ENCODE measurements at regions not wholly inside any gene's neighbourhood (a gene's known extent, or its start where the extent isn't known, plus 50 kb on each side); places are given as distances from the start of the nearest gene placed in this dataset.

DNA sequence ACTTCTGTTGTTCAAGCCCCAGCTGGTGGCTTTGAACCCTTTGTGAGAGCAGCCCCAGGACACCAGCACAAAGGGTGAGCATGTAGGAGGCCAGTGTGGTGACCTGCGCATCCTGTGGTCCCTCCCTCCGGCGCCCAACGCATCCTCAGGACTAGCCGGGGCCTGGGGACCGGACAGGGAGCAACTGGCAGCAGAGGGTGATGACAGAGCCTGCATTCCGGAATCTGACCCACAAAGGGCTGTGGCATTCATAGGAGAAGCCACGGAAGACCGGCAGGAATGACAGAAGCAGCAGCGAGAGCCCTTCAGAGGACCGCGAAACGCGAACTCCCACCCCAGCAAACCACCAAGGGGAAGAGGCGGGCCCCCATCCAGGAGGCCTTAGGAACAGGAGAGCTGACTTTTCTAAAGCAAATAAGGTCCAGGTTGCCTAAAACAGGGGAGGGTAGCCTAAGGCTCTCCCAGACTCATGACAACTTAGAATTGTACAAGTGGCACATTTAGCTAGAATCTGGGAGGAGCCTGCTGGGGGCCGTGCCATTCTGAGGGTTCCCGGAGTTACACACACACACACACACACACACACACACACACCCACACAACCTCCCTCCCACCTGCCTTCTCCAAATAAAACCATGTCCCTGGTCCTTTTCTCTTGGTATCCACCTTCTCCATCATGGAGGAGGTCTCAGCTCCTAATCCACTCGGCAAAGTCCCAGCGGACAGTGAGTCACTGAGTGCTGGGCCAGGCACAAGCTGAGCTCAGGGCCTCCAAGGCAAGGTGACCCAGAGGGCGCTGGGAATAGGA lies 232.7 kb downstream of the CTTN start:
- TF ChIP-seq, protein P1, sequence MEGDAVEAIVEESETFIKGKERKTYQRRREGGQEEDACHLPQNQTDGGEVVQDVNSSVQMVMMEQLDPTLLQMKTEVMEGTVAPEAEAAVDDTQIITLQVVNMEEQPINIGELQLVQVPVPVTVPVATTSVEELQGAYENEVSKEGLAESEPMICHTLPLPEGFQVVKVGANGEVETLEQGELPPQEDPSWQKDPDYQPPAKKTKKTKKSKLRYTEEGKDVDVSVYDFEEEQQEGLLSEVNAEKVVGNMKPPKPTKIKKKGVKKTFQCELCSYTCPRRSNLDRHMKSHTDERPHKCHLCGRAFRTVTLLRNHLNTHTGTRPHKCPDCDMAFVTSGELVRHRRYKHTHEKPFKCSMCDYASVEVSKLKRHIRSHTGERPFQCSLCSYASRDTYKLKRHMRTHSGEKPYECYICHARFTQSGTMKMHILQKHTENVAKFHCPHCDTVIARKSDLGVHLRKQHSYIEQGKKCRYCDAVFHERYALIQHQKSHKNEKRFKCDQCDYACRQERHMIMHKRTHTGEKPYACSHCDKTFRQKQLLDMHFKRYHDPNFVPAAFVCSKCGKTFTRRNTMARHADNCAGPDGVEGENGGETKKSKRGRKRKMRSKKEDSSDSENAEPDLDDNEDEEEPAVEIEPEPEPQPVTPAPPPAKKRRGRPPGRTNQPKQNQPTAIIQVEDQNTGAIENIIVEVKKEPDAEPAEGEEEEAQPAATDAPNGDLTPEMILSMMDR (IDR thresholded peaks at IDR 0.05): no peak
- TF ChIP-seq GABPA (IDR thresholded peaks at IDR 0.05; ENCODE audit: low read depth): no peak
- TF ChIP-seq FOXM1 (IDR thresholded peaks at IDR 0.05; ENCODE audit: low read depth): no peak
- no peak for TF ChIP-seq POLR2AphosphoS5 (IDR thresholded peaks at IDR 0.05; ENCODE audit: low read depth, low read length)
- TF ChIP-seq NRF1 (IDR thresholded peaks at IDR 0.05; ENCODE audit: low read depth, low read length): no peak
- TF ChIP-seq CHD2 (IDR thresholded peaks at IDR 0.05; ENCODE audit: low read length, partially characterized antibody): no peak
- no peak for TF ChIP-seq YY1 (IDR thresholded peaks at IDR 0.05; ENCODE audit: low read depth)

Data from SK-N-SH (cell line).